ENCODE measurements at regions not wholly inside any gene's neighbourhood (a gene's known extent, or its start where the extent isn't known, plus 50 kb on each side); places are given as distances from the start of the nearest gene placed in this dataset.

DNA sequence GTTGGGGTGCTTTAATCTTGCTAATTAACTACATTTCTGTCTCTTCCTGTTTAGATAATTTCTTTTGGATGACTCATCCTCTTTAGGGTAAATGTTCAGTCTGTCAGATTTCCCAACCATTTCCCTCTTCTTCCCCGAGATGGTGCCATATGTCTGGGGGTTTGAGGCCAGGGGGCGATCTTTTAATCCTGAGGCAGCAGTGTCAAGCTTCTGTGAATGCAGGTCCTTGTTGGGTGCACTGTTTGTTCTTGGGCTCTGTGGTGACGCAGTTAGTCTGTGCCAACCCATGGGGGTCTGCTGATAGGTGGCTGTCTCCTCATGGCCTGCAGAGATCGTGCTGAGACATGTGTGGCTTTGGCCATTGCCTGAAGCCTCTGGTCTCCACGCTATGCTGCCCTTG, 420.4 kb downstream of the NDFIP2 start:
- TF ChIP-seq GATA2 (IDR thresholded peaks at IDR 0.05; ENCODE audit: low read depth, low read length) (no peak), GATA3 (IDR thresholded peaks at IDR 0.05; ENCODE audit: low read depth, low read length) (no peak)

DNA sequence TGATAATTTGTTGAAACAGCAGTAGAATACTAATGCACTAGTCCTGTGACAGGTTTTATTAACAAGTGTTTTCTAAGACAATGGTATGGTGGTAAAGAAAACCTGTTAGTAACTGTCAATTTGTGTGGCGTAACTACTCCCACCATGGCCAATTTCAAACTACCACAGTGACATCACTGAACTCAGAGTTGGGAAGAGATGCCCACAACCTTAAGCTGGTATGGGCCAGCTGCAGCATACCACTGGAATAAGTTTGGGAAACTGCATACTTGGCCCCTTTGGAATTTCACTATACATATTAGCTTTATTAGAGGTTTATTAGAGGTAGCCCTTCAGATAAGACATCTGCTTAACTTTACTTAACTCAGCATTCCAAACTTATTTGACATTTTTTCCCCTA, 419.4 kb downstream of the NDFIP2 start:
- TF ChIP-seq GATA2 (IDR thresholded peaks at IDR 0.05; ENCODE audit: low read depth, low read length), result no peak
- no peak for TF ChIP-seq GATA3 (IDR thresholded peaks at IDR 0.05; ENCODE audit: low read depth, low read length)

DNA sequence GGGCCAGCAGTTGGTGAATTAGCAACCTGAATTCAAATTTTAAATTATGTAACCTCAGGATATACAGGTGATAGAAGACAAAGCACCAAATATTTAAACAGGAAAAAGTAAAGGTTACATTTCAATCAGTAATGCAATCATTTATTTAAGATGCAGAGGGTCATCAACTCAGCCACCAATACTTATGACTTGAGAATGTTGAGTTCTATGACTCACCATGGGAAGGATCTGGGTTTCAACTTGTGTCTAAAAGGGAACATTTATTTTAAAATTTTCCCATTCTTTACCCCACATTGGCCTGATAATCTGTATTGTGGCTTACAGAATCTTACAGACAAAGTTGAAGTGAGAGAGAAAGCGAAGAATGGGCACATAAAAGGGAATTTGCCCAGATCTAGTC, 418.0 kb downstream of the NDFIP2 start:
- TF ChIP-seq GATA2 (IDR thresholded peaks at IDR 0.05; ENCODE audit: low read depth, low read length), result no peak
- TF ChIP-seq GATA3 (IDR thresholded peaks at IDR 0.05; ENCODE audit: low read depth, low read length), result no peak

DNA sequence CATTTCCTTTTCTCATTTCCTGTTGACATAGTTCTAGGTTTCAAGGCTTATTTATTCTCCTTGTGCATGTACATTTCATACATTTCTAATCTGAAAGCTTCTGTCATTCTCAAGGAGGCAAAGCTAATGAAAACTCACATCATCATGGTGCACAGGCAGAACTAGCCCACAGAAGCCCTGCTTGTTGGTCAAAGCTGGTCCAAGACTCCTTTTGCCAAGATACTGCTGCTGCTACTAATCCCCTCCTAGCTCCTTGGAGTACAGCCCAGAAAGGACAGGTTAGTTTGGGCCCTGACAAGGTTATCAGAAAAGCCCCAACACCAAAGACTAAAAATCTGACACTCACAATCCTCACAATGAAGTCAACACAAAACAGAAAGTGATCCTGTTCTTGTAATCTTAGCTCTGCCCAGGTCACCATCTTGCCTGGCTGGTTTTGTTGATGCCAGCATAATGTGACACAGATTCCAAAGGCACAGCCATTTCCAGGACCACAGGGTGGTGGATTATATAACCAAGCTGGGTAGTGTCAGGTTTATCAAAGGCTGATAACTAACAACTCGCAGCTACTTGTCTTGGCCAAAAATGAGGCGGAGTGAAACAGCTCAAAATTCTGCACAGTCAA, 417.4 kb downstream of the NDFIP2 start:
- no peak for TF ChIP-seq GATA2 (IDR thresholded peaks at IDR 0.05; ENCODE audit: low read depth, low read length)
- no peak for TF ChIP-seq GATA3 (IDR thresholded peaks at IDR 0.05; ENCODE audit: low read depth, low read length)

DNA sequence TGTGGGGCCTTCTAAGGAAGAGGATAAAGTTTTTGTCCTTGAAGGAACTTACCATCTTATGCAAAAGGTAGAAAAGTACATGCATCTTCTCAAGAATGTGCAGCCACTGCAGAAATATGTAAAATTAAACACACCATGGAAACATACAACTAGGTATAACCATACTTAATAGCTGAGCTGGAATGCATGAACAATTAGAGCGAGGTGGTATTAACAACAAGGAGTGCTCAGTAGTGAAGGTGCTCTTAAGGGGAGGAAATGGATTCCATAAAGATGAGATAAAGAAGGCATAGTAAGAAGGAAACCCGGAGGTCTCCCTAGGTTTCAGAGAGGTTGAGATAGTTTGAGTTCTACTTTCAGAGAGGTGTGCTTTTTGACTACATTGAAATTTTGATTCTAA, 415.9 kb downstream of the NDFIP2 start:
- TF ChIP-seq GATA3 (IDR thresholded peaks at IDR 0.05; ENCODE audit: low read depth, low read length), result no peak
- no peak for TF ChIP-seq GATA2 (IDR thresholded peaks at IDR 0.05; ENCODE audit: low read depth, low read length)

DNA sequence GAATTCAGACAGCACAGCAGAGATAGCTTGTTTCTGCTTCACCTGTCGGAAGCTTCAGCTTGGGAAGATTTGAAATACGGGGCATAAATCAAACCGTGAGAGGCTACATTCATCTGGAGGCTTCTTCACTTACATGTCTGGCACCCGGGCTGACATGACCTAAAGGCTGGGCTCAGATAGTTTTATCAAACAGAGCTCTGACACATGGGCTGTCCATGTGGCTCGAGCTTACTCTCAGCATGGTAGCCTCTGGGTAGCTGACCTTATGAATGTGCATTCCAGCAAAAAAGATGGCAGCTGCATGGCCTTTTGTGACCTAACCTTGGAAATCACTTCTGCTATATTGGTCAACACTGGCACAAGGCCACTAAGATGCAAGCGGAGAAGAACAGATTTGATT, 414.5 kb downstream of the NDFIP2 start:
- TF ChIP-seq GATA2 (IDR thresholded peaks at IDR 0.05; ENCODE audit: low read depth, low read length) (no peak), GATA3 (IDR thresholded peaks at IDR 0.05; ENCODE audit: low read depth, low read length) (no peak)

DNA sequence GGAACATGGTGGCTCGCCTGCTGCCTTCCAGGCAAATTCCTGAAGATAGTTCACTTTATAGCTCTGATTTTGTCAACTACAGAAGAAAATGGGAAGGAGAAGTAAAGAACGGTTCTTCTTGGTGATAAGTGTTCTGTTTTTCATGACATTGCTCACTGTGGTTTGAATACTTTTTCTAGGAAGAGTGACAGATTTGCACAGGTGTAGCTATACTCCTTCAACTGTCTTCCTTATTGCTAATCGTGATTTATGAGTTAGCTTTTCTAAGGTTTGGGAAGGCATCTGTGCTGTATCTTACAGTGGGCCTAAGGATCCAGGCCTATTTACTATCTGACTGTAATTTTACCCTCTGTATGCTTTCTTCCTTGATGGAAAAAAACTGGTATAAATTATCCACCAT, 405.6 kb downstream of the NDFIP2 start:
- TF ChIP-seq GATA2 (IDR thresholded peaks at IDR 0.05; ENCODE audit: low read depth, low read length) (no peak), GATA3 (IDR thresholded peaks at IDR 0.05; ENCODE audit: low read depth, low read length) (no peak)

DNA sequence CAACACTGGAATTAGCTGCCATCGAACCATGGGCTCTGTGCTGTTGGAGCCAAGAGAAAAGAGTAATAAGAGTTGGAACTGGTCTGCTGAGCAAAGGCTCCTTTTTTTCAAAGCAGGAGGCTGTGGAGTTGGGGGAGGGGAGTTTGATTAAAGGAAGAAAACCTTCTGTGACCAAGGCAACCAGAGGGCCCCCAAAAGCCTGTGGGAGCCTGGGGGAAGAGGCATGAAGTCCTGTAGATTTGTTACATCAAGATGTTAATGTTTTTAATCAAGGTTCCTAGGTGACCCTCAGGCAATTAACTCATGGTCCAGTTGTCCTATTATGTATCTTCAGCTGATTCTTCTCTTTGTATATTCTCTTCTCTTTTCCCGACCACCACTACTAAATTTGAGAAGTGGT, 403.9 kb downstream of the NDFIP2 start:
- TF ChIP-seq GATA2 (IDR thresholded peaks at IDR 0.05; ENCODE audit: low read depth, low read length) (no peak), GATA3 (IDR thresholded peaks at IDR 0.05; ENCODE audit: low read depth, low read length) (no peak)

DNA sequence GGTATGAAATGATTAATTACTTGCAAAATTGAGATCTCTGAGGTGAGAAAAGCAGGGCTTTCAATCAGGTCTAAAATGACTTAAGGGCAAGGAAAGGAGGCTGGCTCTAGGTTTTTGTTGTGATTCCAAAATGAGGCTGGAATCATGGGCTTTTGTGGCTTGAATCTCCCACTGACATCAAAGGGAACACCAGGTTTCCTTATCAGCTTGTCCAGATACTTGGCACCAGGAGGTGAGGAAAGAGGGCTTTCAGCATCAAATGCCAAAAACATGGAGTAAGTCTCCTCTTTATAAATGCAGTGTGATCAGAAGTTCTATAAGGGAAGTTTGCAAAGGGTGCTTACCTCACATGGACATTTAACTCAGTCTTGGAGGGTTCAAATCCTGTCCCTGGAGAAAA, 402.3 kb downstream of the NDFIP2 start:
- TF ChIP-seq GATA3 (IDR thresholded peaks at IDR 0.05; ENCODE audit: low read depth, low read length) (no peak), GATA2 (IDR thresholded peaks at IDR 0.05; ENCODE audit: low read depth, low read length) (no peak)

DNA sequence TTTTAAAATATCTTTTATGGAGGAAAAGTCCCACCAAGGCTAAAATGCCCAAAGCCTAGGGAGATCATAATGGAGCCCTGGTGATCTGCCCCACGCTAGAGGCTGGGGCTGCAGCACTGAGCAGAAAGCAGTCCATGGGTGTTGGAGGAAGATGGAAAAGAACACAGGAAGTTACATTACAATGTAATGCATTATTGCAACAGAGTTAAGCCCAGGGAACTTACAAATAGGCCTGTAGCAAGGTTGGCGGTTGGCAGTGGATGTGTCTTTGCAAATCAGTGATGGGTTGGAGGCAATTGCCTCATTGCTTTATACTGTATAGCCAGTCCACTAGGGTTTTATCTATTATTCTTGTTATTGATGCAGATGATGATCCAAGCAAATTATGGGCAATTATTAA, 399.9 kb downstream of the NDFIP2 start:
- no peak for TF ChIP-seq GATA2 (IDR thresholded peaks at IDR 0.05; ENCODE audit: low read depth, low read length)
- TF ChIP-seq GATA3 (IDR thresholded peaks at IDR 0.05; ENCODE audit: low read depth, low read length), result no peak

DNA sequence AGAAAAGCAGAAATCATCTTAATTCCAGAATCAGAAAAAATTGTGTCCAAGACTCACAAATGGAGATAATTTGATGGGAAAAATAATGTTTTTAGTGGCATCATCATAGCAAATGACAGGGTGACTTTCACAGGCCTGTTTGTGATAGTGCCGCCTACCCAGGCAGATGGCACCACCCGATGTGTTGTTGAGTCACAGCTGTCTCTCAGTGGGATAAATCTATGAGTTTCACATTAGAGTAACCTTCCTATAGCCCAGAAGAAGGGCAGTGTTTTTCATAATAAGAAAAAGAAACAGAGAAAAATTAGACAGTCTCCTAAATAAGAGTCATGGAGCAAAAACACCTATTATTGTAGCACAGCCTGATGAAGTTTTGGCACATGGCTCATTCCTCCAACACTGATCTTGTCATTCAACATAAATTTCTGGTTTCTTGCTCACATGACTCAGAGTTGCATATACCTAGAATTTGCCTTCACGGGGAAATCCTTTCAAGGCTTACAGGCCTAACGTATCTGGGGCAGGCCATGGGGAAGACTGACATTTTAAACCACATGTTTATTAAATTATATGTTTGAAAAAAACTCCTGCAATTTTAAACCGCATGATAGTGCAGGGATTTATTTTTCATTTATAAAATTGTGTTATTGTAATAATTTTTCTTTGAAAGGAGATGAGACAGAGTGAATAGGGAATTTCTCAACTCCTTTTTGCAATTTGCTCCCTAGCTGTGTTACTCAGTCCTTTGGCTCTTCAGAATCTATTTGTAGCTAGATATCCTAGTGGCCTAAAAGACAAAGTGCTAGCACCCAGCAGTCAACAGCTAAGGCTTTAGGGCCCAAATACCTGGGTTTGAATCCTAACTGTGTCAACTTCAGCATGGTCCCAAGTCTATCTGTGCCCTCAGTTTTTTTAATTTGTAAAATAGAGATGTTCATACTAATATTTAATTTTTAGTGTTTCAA, 393.7 kb downstream of the NDFIP2 start:
- TF ChIP-seq GATA3 (IDR thresholded peaks at IDR 0.05; ENCODE audit: low read depth, low read length) (no peak), GATA2 (IDR thresholded peaks at IDR 0.05; ENCODE audit: low read depth, low read length) (no peak)

DNA sequence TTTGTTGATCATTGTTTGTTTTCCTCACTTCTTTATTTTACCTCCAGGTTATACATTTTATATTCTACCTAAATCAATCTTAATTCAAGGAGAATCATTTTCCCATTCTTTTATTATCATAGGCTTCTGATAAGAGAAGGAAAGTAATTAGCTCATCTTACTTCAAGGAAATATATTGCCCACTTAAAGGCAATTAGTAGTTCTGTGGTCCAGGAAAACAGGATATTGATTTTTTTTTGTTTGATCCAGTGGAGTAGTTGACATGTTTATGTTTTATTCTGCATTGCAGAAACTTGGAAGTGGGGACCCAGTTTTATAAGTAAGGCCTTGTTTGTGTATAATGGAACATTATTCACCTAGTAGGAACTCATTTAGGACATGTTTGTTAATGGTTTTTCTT, 390.6 kb downstream of the NDFIP2 start:
- TF ChIP-seq GATA3 (IDR thresholded peaks at IDR 0.05; ENCODE audit: low read depth, low read length), result no peak

DNA sequence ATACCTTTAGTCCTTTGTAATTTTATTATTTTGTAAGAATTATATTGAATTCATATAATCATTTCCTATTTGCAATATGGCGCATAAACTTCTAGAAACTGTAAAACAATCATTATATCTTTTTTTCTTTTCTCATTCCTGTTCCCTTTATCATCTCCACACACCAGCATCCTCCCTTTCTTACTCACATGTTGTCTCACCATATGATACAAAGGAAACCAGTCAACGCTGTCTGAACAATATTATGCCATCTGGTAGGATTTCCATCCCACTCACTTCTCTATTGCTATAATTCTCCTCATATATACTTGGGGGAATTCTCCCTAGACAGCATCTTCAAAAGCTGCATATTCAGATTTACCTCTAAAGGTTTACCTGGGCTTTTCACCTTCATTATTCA, 389.8 kb downstream of the NDFIP2 start:
- TF ChIP-seq GATA3 (IDR thresholded peaks at IDR 0.05; ENCODE audit: low read depth, low read length), result no peak
- TF ChIP-seq GATA2 (IDR thresholded peaks at IDR 0.05; ENCODE audit: low read depth, low read length), result no peak

DNA sequence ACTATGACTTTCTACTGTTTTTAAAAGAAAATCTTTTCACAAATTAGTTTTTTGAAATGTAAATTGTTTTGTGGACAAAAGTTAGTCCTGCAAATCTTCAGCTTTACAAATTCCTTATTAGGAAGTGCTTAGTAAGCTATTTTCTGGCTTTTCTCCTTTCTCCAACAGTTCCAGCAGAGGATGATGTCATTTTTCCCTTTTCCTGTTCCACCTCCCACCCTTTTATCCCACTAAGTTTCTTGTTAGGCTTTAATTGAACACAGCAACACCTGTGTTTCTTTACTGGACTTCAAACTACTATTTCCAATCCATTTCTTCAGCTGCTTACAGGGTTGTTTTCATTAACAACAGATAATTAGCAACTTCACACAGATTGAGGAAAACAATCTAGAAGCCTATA, 389.2 kb downstream of the NDFIP2 start:
- TF ChIP-seq GATA3 (IDR thresholded peaks at IDR 0.05; ENCODE audit: low read depth, low read length) (no peak), GATA2 (IDR thresholded peaks at IDR 0.05; ENCODE audit: low read depth, low read length) (no peak)

DNA sequence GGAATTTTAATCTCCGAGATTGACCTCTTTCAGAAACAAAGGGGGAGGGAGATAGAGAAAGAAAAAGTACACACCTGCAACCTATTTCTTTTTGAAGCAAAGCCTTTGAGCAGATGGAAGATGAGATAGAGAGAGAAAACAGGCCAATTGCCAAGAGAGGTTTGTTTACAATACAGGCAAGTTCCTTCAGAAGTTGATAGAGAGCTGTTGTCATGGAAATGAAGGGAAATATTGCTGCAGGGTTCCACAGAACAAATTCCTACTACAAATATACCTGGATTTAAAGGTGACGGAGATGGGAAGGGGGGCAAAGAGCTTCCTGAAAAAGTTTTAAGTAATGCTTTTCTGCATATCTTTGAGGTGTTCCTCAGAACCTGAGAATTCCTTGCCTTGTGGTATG, 388.4 kb downstream of the NDFIP2 start:
- no peak for TF ChIP-seq GATA2 (IDR thresholded peaks at IDR 0.05; ENCODE audit: low read depth, low read length)
- TF ChIP-seq GATA3 (IDR thresholded peaks at IDR 0.05; ENCODE audit: low read depth, low read length), result no peak
